ENCODE measurements at regions not wholly inside any gene's neighbourhood (a gene's known extent, or its start where the extent isn't known, plus 50 kb on each side); places are given as distances from the start of the nearest gene placed in this dataset.
"Not testable (repeated sequence)": the region's sequence is repeated elsewhere in the genome, so short reads cannot be mapped to it uniquely, and the experiment has no call there.

DNA sequence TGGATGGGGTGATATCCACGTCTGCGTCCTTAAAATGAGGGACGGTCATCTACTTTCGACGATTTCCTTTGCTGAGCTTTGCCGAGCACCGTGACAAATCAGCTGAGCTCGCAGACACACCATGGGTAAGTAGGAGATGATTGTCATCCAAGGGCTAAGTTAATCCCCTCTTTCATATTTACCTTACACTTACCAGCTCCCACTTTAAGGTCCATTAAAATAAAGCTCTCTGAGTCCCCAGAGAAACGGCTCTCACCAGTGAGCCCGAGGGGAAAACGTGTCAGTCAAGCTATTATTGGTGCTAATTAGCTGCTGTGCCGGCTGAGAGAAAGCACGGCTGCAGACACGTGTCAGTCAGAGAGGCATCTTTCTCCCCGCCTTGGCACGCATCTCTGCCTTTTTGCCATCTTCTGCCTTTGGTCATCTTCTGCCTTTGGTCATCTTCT lies 72.2 kb downstream of the CRLF2 start:
- Histone ChIP-seq H4K20me1 (ENCODE audit: insufficient read depth) (no peaks in the 10 kb centered on the region), H3K4me3 (no peak overlapping the region), H3K4me1 (ENCODE audit: insufficient read depth) (no peaks in the 10 kb centered on the region), H3K9me2 (ENCODE audit: insufficient read depth) (no peaks in the 10 kb centered on the region), H3K27ac (no peak overlapping the region), H3K4me2 (ENCODE audit: unreplicated experiment) (no peak overlapping the region), H3K79me2 (ENCODE audit: insufficient read depth) (no peaks in the 10 kb centered on the region), H3K9ac (no peak overlapping the region), H3F3A (ENCODE audit: insufficient read depth) (no peaks in the 10 kb centered on the region), H3K36me3 (ENCODE audit: low read depth) (no peaks in the 10 kb centered on the region), H2AFZ (no peak overlapping the region), H3K9me3 (ENCODE audit: low read depth) (no peaks in the 10 kb centered on the region), H3K27me3 (replicated peaks; ENCODE audit: insufficient read depth) (no peaks in the 10 kb centered on the region)
- WGBS, 2 experiments (ENCODE audit: low coverage in 1 of 2, low lambda C conversion rate in 2 of 2, missing lambda C conversion rate in 2 of 2), result 36 to 37% methylated on average over 16 of the region's 16 CpGs
- in situ Hi-C loops (cut with MboI), result no loop called here
- TF ChIP-seq EZH2phosphoT487 (IDR thresholded peaks at IDR 0.05; ENCODE audit: insufficient read depth, low read depth), result no peak
- no peak for TF ChIP-seq EZH2 (IDR thresholded peaks at IDR 0.05; ENCODE audit: insufficient read depth, poor library complexity, severe bottlenecking)
- no peak for DNase-seq

DNA sequence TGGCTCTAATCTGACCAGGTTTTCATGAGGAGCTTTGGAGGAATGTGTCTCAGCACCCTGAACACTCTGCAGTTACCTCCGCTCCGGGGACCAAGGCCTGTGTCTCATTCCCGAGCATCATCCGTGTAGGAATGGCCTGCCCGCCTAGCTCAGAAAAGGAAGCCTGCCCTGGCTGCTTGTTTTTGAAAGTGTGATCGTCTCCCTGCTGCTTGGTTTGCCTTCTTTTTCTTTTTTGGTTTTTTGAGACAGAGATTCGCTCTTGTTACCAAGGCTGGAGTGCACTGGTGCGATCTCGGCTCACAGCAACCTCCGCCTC lies 73.3 kb downstream of the CRLF2 start:
- Histone ChIP-seq H3F3A (ENCODE audit: insufficient read depth) (no peaks in the 10 kb centered on the region), H3K4me3 (no peak overlapping the region), H3K79me2 (ENCODE audit: insufficient read depth) (no peaks in the 10 kb centered on the region), H3K27ac (no peak overlapping the region), H3K27me3 (replicated peaks; ENCODE audit: insufficient read depth) (no peaks in the 10 kb centered on the region), H4K20me1 (ENCODE audit: insufficient read depth) (no peaks in the 10 kb centered on the region), H3K4me2 (ENCODE audit: unreplicated experiment) (no peak overlapping the region), H3K4me1 (ENCODE audit: insufficient read depth) (no peaks in the 10 kb centered on the region), H3K9ac (no peak overlapping the region), H3K9me2 (ENCODE audit: insufficient read depth) (no peaks in the 10 kb centered on the region), H3K36me3 (ENCODE audit: low read depth) (no peaks in the 10 kb centered on the region), H3K9me3 (ENCODE audit: low read depth) (no peaks in the 10 kb centered on the region), H2AFZ (no peak overlapping the region)
- in situ Hi-C loops (cut with MboI), result no loop called here
- WGBS, 2 experiments (ENCODE audit: low coverage in 1 of 2, low lambda C conversion rate in 2 of 2, missing lambda C conversion rate in 2 of 2), result 8 to 9% methylated on average over 10 of the region's 10 CpGs
- TF ChIP-seq EZH2phosphoT487 (IDR thresholded peaks at IDR 0.05; ENCODE audit: insufficient read depth, low read depth), result no peak
- TF ChIP-seq EZH2 (IDR thresholded peaks at IDR 0.05; ENCODE audit: insufficient read depth, poor library complexity, severe bottlenecking), result no peak
- no peak for DNase-seq

DNA sequence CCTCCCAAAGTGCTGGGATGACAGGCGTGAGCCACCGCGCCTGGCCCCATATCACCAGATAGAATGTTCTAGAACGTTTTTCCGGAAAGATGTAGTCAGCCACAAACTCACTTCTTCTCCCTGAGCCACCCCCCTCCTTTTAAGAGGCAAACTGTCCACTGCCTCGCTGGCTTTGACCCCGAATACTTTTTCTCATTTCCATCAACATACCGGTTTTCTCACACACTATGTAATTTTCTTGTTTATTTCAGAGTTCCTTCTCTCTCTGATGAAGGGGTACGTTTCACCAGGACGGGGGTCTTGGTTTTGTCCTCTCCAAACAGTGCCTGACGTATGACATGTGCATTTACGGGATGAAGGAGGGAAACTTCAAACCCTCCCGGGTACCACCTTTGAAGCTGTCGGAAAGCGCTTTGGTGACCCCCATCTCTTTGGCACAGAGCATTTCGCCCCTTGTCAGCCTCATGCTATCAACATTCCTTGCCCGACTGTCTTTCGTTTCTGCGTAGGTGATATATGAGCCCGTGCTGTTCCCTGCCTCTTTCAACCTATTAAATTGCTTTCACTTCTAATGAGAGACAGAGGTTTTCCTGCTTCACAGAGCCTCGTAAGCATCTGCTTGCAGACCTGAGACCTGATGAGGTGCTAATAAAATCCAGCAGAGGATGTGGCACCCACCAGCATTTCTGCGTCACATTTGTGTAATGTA lies 73.8 kb downstream of the CRLF2 start:
- Histone ChIP-seq H3K36me3 (ENCODE audit: low read depth) (no peaks in the 10 kb centered on the region), H2AFZ (no peak overlapping the region), H4K20me1 (ENCODE audit: insufficient read depth) (no peaks in the 10 kb centered on the region), H3K9ac (no peak overlapping the region), H3K4me3 (no peak overlapping the region), H3F3A (ENCODE audit: insufficient read depth) (no peaks in the 10 kb centered on the region), H3K4me2 (ENCODE audit: unreplicated experiment) (no peak overlapping the region), H3K27ac (no peak overlapping the region), H3K9me3 (ENCODE audit: low read depth) (no peaks in the 10 kb centered on the region), H3K9me2 (ENCODE audit: insufficient read depth) (no peaks in the 10 kb centered on the region), H3K79me2 (ENCODE audit: insufficient read depth) (no peaks in the 10 kb centered on the region), H3K27me3 (replicated peaks; ENCODE audit: insufficient read depth) (no peaks in the 10 kb centered on the region), H3K4me1 (ENCODE audit: insufficient read depth) (no peaks in the 10 kb centered on the region)
- in situ Hi-C loops (cut with MboI), result no loop called here
- WGBS, 2 experiments (ENCODE audit: low coverage in 1 of 2, low lambda C conversion rate in 2 of 2, missing lambda C conversion rate in 2 of 2), result 16% methylated on average over 22 of the region's 22 CpGs
- DNase-seq, result no peak
- TF ChIP-seq EZH2 (IDR thresholded peaks at IDR 0.05; ENCODE audit: insufficient read depth, poor library complexity, severe bottlenecking) (no peak), EZH2phosphoT487 (IDR thresholded peaks at IDR 0.05; ENCODE audit: insufficient read depth, low read depth) (no peak)

DNA sequence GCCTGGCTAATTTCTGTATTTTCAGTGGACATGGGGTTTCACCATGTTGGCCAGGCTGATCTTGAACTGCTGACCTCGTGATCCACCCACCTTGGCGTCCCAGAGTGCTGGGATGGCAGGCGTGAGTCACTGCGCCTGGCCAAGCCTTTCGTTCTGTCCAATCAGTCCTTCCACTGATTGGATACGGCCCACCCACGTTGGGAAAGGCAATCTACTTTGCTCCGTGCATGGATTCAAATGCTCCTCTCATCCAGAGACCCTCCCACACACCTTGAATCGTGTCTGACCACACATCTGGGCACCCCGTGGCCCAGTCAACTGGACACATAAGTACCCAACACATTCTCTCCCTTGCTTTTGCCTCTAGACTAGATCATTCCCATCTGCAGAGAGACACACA lies 74.9 kb downstream of the CRLF2 start:
- H3K36me3 ChIP-seq (ENCODE audit: low read depth), result no peaks in the 10 kb centered on the region
- no peak for DNase-seq
- no peaks in the 10 kb centered on the region for H3K9me3 ChIP-seq (ENCODE audit: low read depth)
- TF ChIP-seq EZH2 (IDR thresholded peaks at IDR 0.05; ENCODE audit: insufficient read depth, poor library complexity, severe bottlenecking) (no peak), EZH2phosphoT487 (IDR thresholded peaks at IDR 0.05; ENCODE audit: insufficient read depth, low read depth) (no peak)
- no peaks in the 10 kb centered on the region for H4K20me1 ChIP-seq (ENCODE audit: insufficient read depth)
- no peaks in the 10 kb centered on the region for H3K27me3 ChIP-seq (replicated peaks; ENCODE audit: insufficient read depth)
- H3K4me1 ChIP-seq (ENCODE audit: insufficient read depth), result no peaks in the 10 kb centered on the region
- no peaks in the 10 kb centered on the region for H3K79me2 ChIP-seq (ENCODE audit: insufficient read depth)
- H3K4me3 ChIP-seq, result no peak overlapping the region
- in situ Hi-C loops (cut with MboI), result no loop called here
- no peak overlapping the region for H3K27ac ChIP-seq
- H3K9me2 ChIP-seq (ENCODE audit: insufficient read depth), result no peaks in the 10 kb centered on the region
- no peaks in the 10 kb centered on the region for H3F3A ChIP-seq (ENCODE audit: insufficient read depth)
- no peak overlapping the region for H2AFZ ChIP-seq
- 46 to 49% methylated on average over 10 of the region's 10 CpGs for WGBS, 2 experiments (ENCODE audit: low coverage in 1 of 2, low lambda C conversion rate in 2 of 2, missing lambda C conversion rate in 2 of 2)
- H3K9ac ChIP-seq, result no peak overlapping the region
- H3K4me2 ChIP-seq (ENCODE audit: unreplicated experiment), result no peak overlapping the region

DNA sequence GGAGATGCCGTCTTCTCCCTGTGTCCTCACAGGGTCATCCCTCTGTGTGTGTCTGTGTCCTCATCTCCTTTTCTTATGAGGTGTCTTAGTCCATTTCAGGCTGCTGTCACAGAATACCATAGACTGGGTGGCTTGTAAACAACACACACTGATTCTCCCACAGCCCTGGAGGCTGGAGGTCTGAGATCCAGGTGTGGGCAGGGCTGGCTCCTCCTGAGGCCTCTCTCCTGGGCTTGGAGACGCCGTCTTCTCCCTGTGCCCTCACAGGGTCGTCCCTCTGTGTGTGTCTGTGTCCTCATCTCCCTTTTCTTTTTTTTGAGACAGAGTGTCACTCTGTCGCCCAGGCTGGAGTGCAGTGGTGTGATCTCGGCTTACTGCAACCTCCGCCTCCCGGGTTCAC lies 75.9 kb downstream of the CRLF2 start:
- in situ Hi-C loops (cut with MboI); H3K9ac ChIP-seq; DNase-seq; H3K27me3 ChIP-seq (replicated peaks; ENCODE audit: insufficient read depth); H2AFZ ChIP-seq; H3K27ac ChIP-seq; H3K36me3 ChIP-seq (ENCODE audit: low read depth); H3K4me3 ChIP-seq; H3K4me2 ChIP-seq (ENCODE audit: unreplicated experiment); H3F3A ChIP-seq (ENCODE audit: insufficient read depth); H3K9me3 ChIP-seq (ENCODE audit: low read depth); H3K9me2 ChIP-seq (ENCODE audit: insufficient read depth); H3K79me2 ChIP-seq (ENCODE audit: insufficient read depth); H4K20me1 ChIP-seq (ENCODE audit: insufficient read depth); H3K4me1 ChIP-seq (ENCODE audit: insufficient read depth): not testable (repeated sequence)
- 46 to 52% methylated on average over 7 to 8 of the region's 8 CpGs for WGBS, 2 experiments (ENCODE audit: low coverage in 1 of 2, low lambda C conversion rate in 2 of 2, missing lambda C conversion rate in 2 of 2)
